Liver (tissue), 8 donors: ENCODE measurements at regions not wholly inside any gene's neighbourhood (a gene's known extent, or its start where the extent isn't known, plus 50 kb on each side); places are given as distances from the start of the nearest gene placed in this dataset.

Experiments used
- DNase-seq: peaks from one replicate; pipeline ENCODE4 v3.0.0-alpha.2; 2017; ENCODE audit warnings: low spot score
- H3K27ac ChIP-seq, 2 donors: one replicate each; pipeline ENCODE4 v1.7.0; 2013; ENCODE audit warnings: inconsistent platforms in 2 of 2, low read length in 2 of 2, control low read depth in 1 of 2, low read depth in 1 of 2, mild to moderate bottlenecking in 1 of 2
- H3K27me3 ChIP-seq, 4 donors: one replicate each; pipeline versions ENCODE4 v1.6.1 to v1.7.0; 2013; ENCODE audit warnings: low read length in 3 of 4, inconsistent platforms in 1 of 4, mild to moderate bottlenecking in 1 of 4, moderate library complexity in 1 of 4; ENCODE audit not compliant: control insufficient read depth in 4 of 4, insufficient read depth in 4 of 4
- H3K36me3 ChIP-seq, 4 donors: one replicate each; pipeline versions ENCODE4 v1.6.1 to v1.7.0; 2013; ENCODE audit warnings: low read length in 3 of 4, mild to moderate bottlenecking in 3 of 4, low read depth in 1 of 4, moderate library complexity in 1 of 4; ENCODE audit not compliant: control insufficient read depth in 4 of 4, insufficient read depth in 3 of 4
- H3K4me1 ChIP-seq, 4 donors: one replicate each; pipeline versions ENCODE4 v1.6.1 to v1.7.0; 2013; ENCODE audit warnings: low read length in 3 of 4, mild to moderate bottlenecking in 3 of 4, moderate library complexity in 1 of 4; ENCODE audit not compliant: control insufficient read depth in 4 of 4, insufficient read depth in 4 of 4
- H3K4me3 ChIP-seq, 3 donors: one replicate each; pipeline versions ENCODE4 v1.6.1 to v1.7.0; 2013; ENCODE audit warnings: low read length in 3 of 3, control low read depth in 1 of 3, low read depth in 1 of 3, mild to moderate bottlenecking in 1 of 3
- H3K9ac ChIP-seq, 2 donors: one replicate each; pipeline ENCODE4 v1.7.0; 2013; ENCODE audit warnings: low read length in 2 of 2, mild to moderate bottlenecking in 2 of 2, moderate library complexity in 2 of 2, control low read depth in 1 of 2, low read depth in 1 of 2
- H3K9me3 ChIP-seq, 4 donors: one replicate each; pipeline versions ENCODE4 v1.6.1 to v1.7.0; 2013; ENCODE audit warnings: low read length in 3 of 4; ENCODE audit not compliant: control insufficient read depth in 4 of 4
- EGR1 ChIP-seq, 2 donors: IDR thresholded peaks; 2 replicates each; pipeline ENCODE4 v1.6.1; 2016 to 2018; ENCODE audit warnings: antibody characterized with exemption in 2 of 2, low read depth in 2 of 2
- FOXA1 ChIP-seq: IDR thresholded peaks from 2 replicates; pipeline ENCODE4 v1.6.1; 2016; ENCODE audit warnings: antibody characterized with exemption
- FOXA2 ChIP-seq: IDR thresholded peaks from 2 replicates; pipeline ENCODE4 v1.6.1; 2016; ENCODE audit warnings: antibody characterized with exemption
- GABPA ChIP-seq, 2 donors: IDR thresholded peaks in 1 of 2; conservative IDR thresholded peaks in 1 of 2; 2 replicates each; pipeline ENCODE4 v1.6.1; 2016; ENCODE audit warnings: antibody characterized with exemption in 2 of 2, mild to moderate bottlenecking in 1 of 2, moderate library complexity in 1 of 2
- HNF4A ChIP-seq, 2 donors: conservative IDR thresholded peaks; 2 replicates each; pipeline ENCODE4 v1.6.1; 2016; ENCODE audit warnings: antibody characterized with exemption in 2 of 2, mild to moderate bottlenecking in 2 of 2
- HNF4G ChIP-seq: IDR thresholded peaks from 2 replicates; pipeline ENCODE4 v1.6.1; 2016; ENCODE audit warnings: antibody characterized with exemption
- JUND ChIP-seq, 2 donors: IDR thresholded peaks; 2 replicates each; pipeline ENCODE4 v1.6.1; 2016; ENCODE audit warnings: antibody characterized with exemption in 2 of 2
- NR2F2 ChIP-seq: IDR thresholded peaks from 2 replicates; pipeline ENCODE4 v1.6.1; 2016; ENCODE audit warnings: antibody characterized with exemption
- TAF1 ChIP-seq: conservative IDR thresholded peaks from 2 replicates; pipeline ENCODE4 v1.6.1; 2016; ENCODE audit warnings: antibody characterized with exemption, mild to moderate bottlenecking
- WGBS: extraction: QIAGEN DNeasy Blood & Tissue Kit; methylation state at CpG from one replicate; pipeline ENCODE4 v1.1.7; 2013; 5-methylcytosine and 5-hydroxymethylcytosine counted together
- TF ChIP-seq, protein P1 (sequence below): fragments of 150-350 bp; IDR thresholded peaks from 2 replicates; pipeline ENCODE4 v1.5.1; 2017; ENCODE audit warnings: improper control_type of control experiment, low read depth, low read length; ENCODE audit not compliant: missing input control
- TF ChIP-seq, protein P2 (sequence below): IDR thresholded peaks from 2 replicates; pipeline ENCODE4 v1.6.1; 2016; ENCODE audit warnings: antibody characterized with exemption
- TF ChIP-seq, protein P3 (sequence below): IDR thresholded peaks from 2 replicates; pipeline ENCODE4 v1.6.1; 2016; ENCODE audit warnings: antibody characterized with exemption
- TF ChIP-seq, protein P4 (sequence below): IDR thresholded peaks from 2 replicates; pipeline ENCODE4 v1.6.1; 2016; ENCODE audit warnings: antibody characterized with exemption, mild to moderate bottlenecking
- TF ChIP-seq, protein P5 (sequence below): IDR thresholded peaks from 2 replicates; pipeline ENCODE4 v1.6.1; 2016; ENCODE audit warnings: antibody characterized with exemption
- donor health status: healthy.
- donor health status: healthy.
- donor health status: healthy.
- donor health status: healthy.
- donor health status: healthy.

DNA sequence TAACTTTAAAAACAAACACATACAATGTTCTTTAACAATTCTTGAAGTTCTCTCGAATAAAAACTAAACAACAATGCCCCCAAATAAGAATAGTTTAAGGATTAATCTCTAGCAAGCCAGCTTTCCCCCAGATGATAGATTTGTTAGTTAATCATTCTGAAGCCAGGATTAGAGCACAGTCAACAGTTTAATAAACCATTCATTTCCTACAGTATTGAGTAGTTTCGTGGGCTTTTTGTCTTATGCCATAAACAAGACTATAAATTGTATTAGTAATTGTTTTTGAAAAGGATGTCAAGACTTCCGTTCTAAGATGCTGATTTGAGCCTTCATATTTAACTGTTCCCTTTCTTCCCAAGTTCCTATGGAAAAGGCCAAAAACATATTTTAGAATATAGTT is 136.6 kb downstream of the PIK3R1 start:
- Histone ChIP-seq H3K4me3 (no peak overlapping the region), H3K36me3 (no peaks in the 10 kb centered on the region), H3K4me1 (no peaks in the 10 kb centered on the region), H3K9ac (no peak overlapping the region), H3K27me3 (no peaks in the 10 kb centered on the region), H3K27ac (no peak overlapping the region), H3K9me3 (no peaks in the 10 kb centered on the region)
- DNase-seq, result no peak
- no peak for TF ChIP-seq NR2F2
- TF ChIP-seq, protein P1, sequence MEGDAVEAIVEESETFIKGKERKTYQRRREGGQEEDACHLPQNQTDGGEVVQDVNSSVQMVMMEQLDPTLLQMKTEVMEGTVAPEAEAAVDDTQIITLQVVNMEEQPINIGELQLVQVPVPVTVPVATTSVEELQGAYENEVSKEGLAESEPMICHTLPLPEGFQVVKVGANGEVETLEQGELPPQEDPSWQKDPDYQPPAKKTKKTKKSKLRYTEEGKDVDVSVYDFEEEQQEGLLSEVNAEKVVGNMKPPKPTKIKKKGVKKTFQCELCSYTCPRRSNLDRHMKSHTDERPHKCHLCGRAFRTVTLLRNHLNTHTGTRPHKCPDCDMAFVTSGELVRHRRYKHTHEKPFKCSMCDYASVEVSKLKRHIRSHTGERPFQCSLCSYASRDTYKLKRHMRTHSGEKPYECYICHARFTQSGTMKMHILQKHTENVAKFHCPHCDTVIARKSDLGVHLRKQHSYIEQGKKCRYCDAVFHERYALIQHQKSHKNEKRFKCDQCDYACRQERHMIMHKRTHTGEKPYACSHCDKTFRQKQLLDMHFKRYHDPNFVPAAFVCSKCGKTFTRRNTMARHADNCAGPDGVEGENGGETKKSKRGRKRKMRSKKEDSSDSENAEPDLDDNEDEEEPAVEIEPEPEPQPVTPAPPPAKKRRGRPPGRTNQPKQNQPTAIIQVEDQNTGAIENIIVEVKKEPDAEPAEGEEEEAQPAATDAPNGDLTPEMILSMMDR, result no peak
- TF ChIP-seq, protein P2, sequence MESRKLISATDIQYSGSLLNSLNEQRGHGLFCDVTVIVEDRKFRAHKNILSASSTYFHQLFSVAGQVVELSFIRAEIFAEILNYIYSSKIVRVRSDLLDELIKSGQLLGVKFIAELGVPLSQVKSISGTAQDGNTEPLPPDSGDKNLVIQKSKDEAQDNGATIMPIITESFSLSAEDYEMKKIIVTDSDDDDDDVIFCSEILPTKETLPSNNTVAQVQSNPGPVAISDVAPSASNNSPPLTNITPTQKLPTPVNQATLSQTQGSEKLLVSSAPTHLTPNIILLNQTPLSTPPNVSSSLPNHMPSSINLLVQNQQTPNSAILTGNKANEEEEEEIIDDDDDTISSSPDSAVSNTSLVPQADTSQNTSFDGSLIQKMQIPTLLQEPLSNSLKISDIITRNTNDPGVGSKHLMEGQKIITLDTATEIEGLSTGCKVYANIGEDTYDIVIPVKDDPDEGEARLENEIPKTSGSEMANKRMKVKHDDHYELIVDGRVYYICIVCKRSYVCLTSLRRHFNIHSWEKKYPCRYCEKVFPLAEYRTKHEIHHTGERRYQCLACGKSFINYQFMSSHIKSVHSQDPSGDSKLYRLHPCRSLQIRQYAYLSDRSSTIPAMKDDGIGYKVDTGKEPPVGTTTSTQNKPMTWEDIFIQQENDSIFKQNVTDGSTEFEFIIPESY, result no peak
- no peak for TF ChIP-seq GABPA (IDR thresholded peaks at IDR 0.05 in 1 of 2, conservative IDR thresholded peaks at IDR 0.05 in 1 of 2)
- no peak for TF ChIP-seq FOXA2
- TF ChIP-seq, protein P3, sequence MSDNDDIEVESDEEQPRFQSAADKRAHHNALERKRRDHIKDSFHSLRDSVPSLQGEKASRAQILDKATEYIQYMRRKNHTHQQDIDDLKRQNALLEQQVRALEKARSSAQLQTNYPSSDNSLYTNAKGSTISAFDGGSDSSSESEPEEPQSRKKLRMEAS, result no peak
- no peak for TF ChIP-seq HNF4A (conservative IDR thresholded peaks at IDR 0.05)
- TF ChIP-seq HNF4G, result no peak
- TF ChIP-seq FOXA1, result no peak
- TF ChIP-seq, protein P4, sequence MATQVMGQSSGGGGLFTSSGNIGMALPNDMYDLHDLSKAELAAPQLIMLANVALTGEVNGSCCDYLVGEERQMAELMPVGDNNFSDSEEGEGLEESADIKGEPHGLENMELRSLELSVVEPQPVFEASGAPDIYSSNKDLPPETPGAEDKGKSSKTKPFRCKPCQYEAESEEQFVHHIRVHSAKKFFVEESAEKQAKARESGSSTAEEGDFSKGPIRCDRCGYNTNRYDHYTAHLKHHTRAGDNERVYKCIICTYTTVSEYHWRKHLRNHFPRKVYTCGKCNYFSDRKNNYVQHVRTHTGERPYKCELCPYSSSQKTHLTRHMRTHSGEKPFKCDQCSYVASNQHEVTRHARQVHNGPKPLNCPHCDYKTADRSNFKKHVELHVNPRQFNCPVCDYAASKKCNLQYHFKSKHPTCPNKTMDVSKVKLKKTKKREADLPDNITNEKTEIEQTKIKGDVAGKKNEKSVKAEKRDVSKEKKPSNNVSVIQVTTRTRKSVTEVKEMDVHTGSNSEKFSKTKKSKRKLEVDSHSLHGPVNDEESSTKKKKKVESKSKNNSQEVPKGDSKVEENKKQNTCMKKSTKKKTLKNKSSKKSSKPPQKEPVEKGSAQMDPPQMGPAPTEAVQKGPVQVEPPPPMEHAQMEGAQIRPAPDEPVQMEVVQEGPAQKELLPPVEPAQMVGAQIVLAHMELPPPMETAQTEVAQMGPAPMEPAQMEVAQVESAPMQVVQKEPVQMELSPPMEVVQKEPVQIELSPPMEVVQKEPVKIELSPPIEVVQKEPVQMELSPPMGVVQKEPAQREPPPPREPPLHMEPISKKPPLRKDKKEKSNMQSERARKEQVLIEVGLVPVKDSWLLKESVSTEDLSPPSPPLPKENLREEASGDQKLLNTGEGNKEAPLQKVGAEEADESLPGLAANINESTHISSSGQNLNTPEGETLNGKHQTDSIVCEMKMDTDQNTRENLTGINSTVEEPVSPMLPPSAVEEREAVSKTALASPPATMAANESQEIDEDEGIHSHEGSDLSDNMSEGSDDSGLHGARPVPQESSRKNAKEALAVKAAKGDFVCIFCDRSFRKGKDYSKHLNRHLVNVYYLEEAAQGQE, result no peak
- TF ChIP-seq TAF1, result no peak
- TF ChIP-seq EGR1 (IDR thresholded peaks at IDR 0.05; ENCODE audit: low read depth in 2 of 2), result no peak
- 78% methylated on average over 3 of the region's 3 CpGs for WGBS

DNA sequence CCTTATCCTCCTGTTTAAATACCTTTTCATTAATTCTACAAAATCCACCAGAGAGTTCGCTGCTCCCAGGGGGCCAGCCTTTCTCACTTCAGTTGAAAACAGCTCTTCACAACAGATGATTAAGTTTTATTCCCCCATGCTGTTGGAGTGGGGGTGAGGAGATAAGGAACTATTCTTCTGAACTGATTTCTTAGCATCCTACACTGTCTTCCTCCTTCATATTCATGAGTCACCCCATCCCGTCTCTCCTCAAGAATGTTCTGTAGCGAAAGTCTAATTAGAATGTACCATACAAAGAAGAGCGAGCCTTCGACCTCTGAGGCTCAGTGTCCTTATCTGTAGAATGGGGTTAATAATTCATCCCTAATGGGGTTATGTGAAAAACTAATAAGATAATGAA is 138.0 kb downstream of the PIK3R1 start:
- Histone ChIP-seq H3K36me3 (no peaks in the 10 kb centered on the region), H3K27ac (no peak overlapping the region), H3K4me3 (no peak overlapping the region), H3K4me1 (no peaks in the 10 kb centered on the region), H3K9me3 (no peaks in the 10 kb centered on the region), H3K27me3 (no peaks in the 10 kb centered on the region), H3K9ac (no peak overlapping the region)
- no peak for DNase-seq
- TF ChIP-seq TAF1, result no peak
- TF ChIP-seq, protein P5, sequence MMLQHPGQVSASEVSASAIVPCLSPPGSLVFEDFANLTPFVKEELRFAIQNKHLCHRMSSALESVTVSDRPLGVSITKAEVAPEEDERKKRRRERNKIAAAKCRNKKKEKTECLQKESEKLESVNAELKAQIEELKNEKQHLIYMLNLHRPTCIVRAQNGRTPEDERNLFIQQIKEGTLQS, result no peak
- TF ChIP-seq EGR1 (IDR thresholded peaks at IDR 0.05; ENCODE audit: low read depth in 2 of 2), result no peak
- no peak for TF ChIP-seq JUND (IDR thresholded peaks at IDR 0.05)
- TF ChIP-seq FOXA1, result no peak
- WGBS, result 90% methylated on average over 5 of the region's 5 CpGs
